T-helper 1 cell treated with Interleukin-12 subunit alpha and Interleukin-12 subunit beta and Interleukin-4 antibody, amounts not matched to agents 30 μg/mL and 1 μg/mL, for 36 hours (primary cell): ENCODE measurements at regions not wholly inside any gene's neighbourhood (a gene's known extent, or its start where the extent isn't known, plus 50 kb on each side); places are given as distances from the start of the nearest gene placed in this dataset.

Source experiments
- H3K27ac Mint-ChIP-seq: one replicate; pipeline ENCODE4 v1.8.0; 2021; ENCODE audit warnings: mild to moderate bottlenecking, mixed read lengths
- H3K27me3 Mint-ChIP-seq: one replicate; pipeline ENCODE4 v1.8.0; 2021; ENCODE audit warnings: low read depth, mixed read lengths
- H3K36me3 Mint-ChIP-seq: one replicate; pipeline ENCODE4 v1.8.0; 2021; ENCODE audit warnings: low read depth, mixed read lengths
- H3K4me1 Mint-ChIP-seq: one replicate; pipeline ENCODE4 v1.8.0; 2021; ENCODE audit warnings: low read depth, mixed read lengths
- H3K4me3 Mint-ChIP-seq: one replicate; pipeline ENCODE4 v1.8.0; 2021; ENCODE audit warnings: mild to moderate bottlenecking, moderate library complexity, mixed read lengths
- H3K9me3 Mint-ChIP-seq: one replicate; pipeline ENCODE4 v1.8.0; 2021; ENCODE audit warnings: mixed read lengths

GRCh38 chr18:1952486-1952885 is 618.8 kb downstream of the METTL4 start:
- no peak overlapping the region for H3K27ac Mint-ChIP-seq
- H3K4me1 Mint-ChIP-seq = no peaks in the 10 kb centered on the region
- no peaks in the 10 kb centered on the region for H3K27me3 Mint-ChIP-seq
- H3K9me3 Mint-ChIP-seq = no peaks in the 10 kb centered on the region
- H3K4me3 Mint-ChIP-seq = no peak overlapping the region
- no peaks in the 10 kb centered on the region for H3K36me3 Mint-ChIP-seq

- H3K36me3 Mint-ChIP-seq = no peaks in the 10 kb centered on the region
- no peaks in the 10 kb centered on the region for H3K4me1 Mint-ChIP-seq
- H3K4me3 Mint-ChIP-seq = no peak overlapping the region
- H3K27ac Mint-ChIP-seq = no peak overlapping the region
- no peaks in the 10 kb centered on the region for H3K27me3 Mint-ChIP-seq
- H3K9me3 Mint-ChIP-seq = no peaks in the 10 kb centered on the region
Measured at GRCh38 chr18:1954583-1955312, 616.6 kb downstream of the METTL4 start.

- H3K9me3 Mint-ChIP-seq = no peaks in the 10 kb centered on the region
- no peaks in the 10 kb centered on the region for H3K36me3 Mint-ChIP-seq
- no peaks in the 10 kb centered on the region for H3K27me3 Mint-ChIP-seq
- no peak overlapping the region for H3K27ac Mint-ChIP-seq
- no peaks in the 10 kb centered on the region for H3K4me1 Mint-ChIP-seq
- H3K4me3 Mint-ChIP-seq = no peak overlapping the region
Measured at GRCh38 chr18:1958798-1959197, 612.5 kb downstream of the METTL4 start.

- H3K4me1 Mint-ChIP-seq = no peaks in the 10 kb centered on the region
- no peak overlapping the region for H3K4me3 Mint-ChIP-seq
- no peaks in the 10 kb centered on the region for H3K27me3 Mint-ChIP-seq
Measured at GRCh38 chr18:1965016-1965415, 606.3 kb downstream of the METTL4 start.

GRCh38 chr18:1965541-1965940 is 605.8 kb downstream of the METTL4 start:
- Mint-ChIP-seq H3K4me1 (no peaks in the 10 kb centered on the region), H3K4me3 (no peak overlapping the region), H3K9me3 (no peaks in the 10 kb centered on the region), H3K27ac (no peak overlapping the region), H3K27me3 (no peaks in the 10 kb centered on the region), H3K36me3 (no peaks in the 10 kb centered on the region)

More at GRCh38 chr18:1965016-1965415, 606.3 kb downstream of the METTL4 start:
- no peak overlapping the region for H3K27ac Mint-ChIP-seq
- no peaks in the 10 kb centered on the region for H3K9me3 Mint-ChIP-seq
- H3K36me3 Mint-ChIP-seq = no peaks in the 10 kb centered on the region

- no peak overlapping the region for H3K27ac Mint-ChIP-seq
- no peak overlapping the region for H3K4me3 Mint-ChIP-seq
- no peaks in the 10 kb centered on the region for H3K27me3 Mint-ChIP-seq
- H3K9me3 Mint-ChIP-seq = no peaks in the 10 kb centered on the region
- H3K4me1 Mint-ChIP-seq = no peaks in the 10 kb centered on the region
- no peaks in the 10 kb centered on the region for H3K36me3 Mint-ChIP-seq
Measured at GRCh38 chr18:1968801-1969498, 602.4 kb downstream of the METTL4 start.

GRCh38 chr18:1976484-1976883 is 594.8 kb downstream of the METTL4 start:
- no peaks in the 10 kb centered on the region for H3K9me3 Mint-ChIP-seq

GRCh38 chr18:1982056-1982455 is 589.2 kb downstream of the METTL4 start:
- no peaks in the 10 kb centered on the region for H3K9me3 Mint-ChIP-seq
- H3K4me1 Mint-ChIP-seq = no peaks in the 10 kb centered on the region
- H3K27me3 Mint-ChIP-seq = no peaks in the 10 kb centered on the region
- H3K27ac Mint-ChIP-seq = no peak overlapping the region
- H3K36me3 Mint-ChIP-seq = no peaks in the 10 kb centered on the region
- H3K4me3 Mint-ChIP-seq = no peak overlapping the region

More at GRCh38 chr18:1976484-1976883, 594.8 kb downstream of the METTL4 start:
- no peaks in the 10 kb centered on the region for H3K27me3 Mint-ChIP-seq
- no peaks in the 10 kb centered on the region for H3K36me3 Mint-ChIP-seq
- H3K27ac Mint-ChIP-seq = no peak overlapping the region
- H3K4me3 Mint-ChIP-seq = no peak overlapping the region
- no peaks in the 10 kb centered on the region for H3K4me1 Mint-ChIP-seq

GRCh38 chr18:1983746-1984515 is 587.4 kb downstream of the METTL4 start:
- H3K36me3 Mint-ChIP-seq = no peaks in the 10 kb centered on the region
- no peaks in the 10 kb centered on the region for H3K9me3 Mint-ChIP-seq
- H3K27ac Mint-ChIP-seq = no peak overlapping the region
- no peaks in the 10 kb centered on the region for H3K4me1 Mint-ChIP-seq
- no peak overlapping the region for H3K4me3 Mint-ChIP-seq
- no peaks in the 10 kb centered on the region for H3K27me3 Mint-ChIP-seq

- Mint-ChIP-seq H3K4me1 (no peaks in the 10 kb centered on the region), H3K27ac (no peak overlapping the region), H3K4me3 (no peak overlapping the region), H3K9me3 (no peaks in the 10 kb centered on the region), H3K27me3 (no peaks in the 10 kb centered on the region), H3K36me3 (no peaks in the 10 kb centered on the region)
Measured at GRCh38 chr18:1993866-1994265, 577.4 kb downstream of the METTL4 start.

- H3K36me3 Mint-ChIP-seq = no peaks in the 10 kb centered on the region
- H3K4me1 Mint-ChIP-seq = no peaks in the 10 kb centered on the region
Measured at GRCh38 chr18:1994471-1994870, 576.8 kb downstream of the METTL4 start.

GRCh38 chr18:1995041-1995612 is 576.2 kb downstream of the METTL4 start:
- no peaks in the 10 kb centered on the region for H3K36me3 Mint-ChIP-seq
- no peaks in the 10 kb centered on the region for H3K4me1 Mint-ChIP-seq
- no peaks in the 10 kb centered on the region for H3K9me3 Mint-ChIP-seq
- no peak overlapping the region for H3K4me3 Mint-ChIP-seq
- H3K27me3 Mint-ChIP-seq = no peaks in the 10 kb centered on the region
- no peak overlapping the region for H3K27ac Mint-ChIP-seq

More at GRCh38 chr18:1994471-1994870, 576.8 kb downstream of the METTL4 start:
- H3K9me3 Mint-ChIP-seq = no peaks in the 10 kb centered on the region
- no peak overlapping the region for H3K4me3 Mint-ChIP-seq
- H3K27me3 Mint-ChIP-seq = no peaks in the 10 kb centered on the region
- no peak overlapping the region for H3K27ac Mint-ChIP-seq

GRCh38 chr18:1998121-1998520 is 573.2 kb downstream of the METTL4 start:
- no peaks in the 10 kb centered on the region for H3K27me3 Mint-ChIP-seq
- H3K4me3 Mint-ChIP-seq = no peak overlapping the region
- H3K36me3 Mint-ChIP-seq = no peaks in the 10 kb centered on the region
- no peaks in the 10 kb centered on the region for H3K4me1 Mint-ChIP-seq
- no peak overlapping the region for H3K27ac Mint-ChIP-seq
- no peaks in the 10 kb centered on the region for H3K9me3 Mint-ChIP-seq

- H3K36me3 Mint-ChIP-seq = no peaks in the 10 kb centered on the region
- no peaks in the 10 kb centered on the region for H3K9me3 Mint-ChIP-seq
- H3K4me3 Mint-ChIP-seq = no peak overlapping the region
- no peak overlapping the region for H3K27ac Mint-ChIP-seq
- no peaks in the 10 kb centered on the region for H3K27me3 Mint-ChIP-seq
- H3K4me1 Mint-ChIP-seq = no peaks in the 10 kb centered on the region
Measured at GRCh38 chr18:1999387-1999786, 571.9 kb downstream of the METTL4 start.
